NCI-H2171 treated with DMSO at 0.1 percent for 48 hours (cell line): ENCODE measurements at regions not wholly inside any gene's neighbourhood (a gene's known extent, or its start where the extent isn't known, plus 50 kb on each side); places are given as distances from the start of the nearest gene placed in this dataset.

Source experiments
- DNase-seq: peaks from one replicate; lab custom pipeline; 2025; lab: John Stamatoyannopoulos, UW

- no peak for DNase-seq
These were observed 136.9 kb downstream of the RWDD3 start for GRCh38 chr1:95370691-95371562.

- DNase-seq = no peak
These were observed 137.8 kb downstream of the RWDD3 start for GRCh38 chr1:95371666-95372282.

GRCh38 chr1:95375174-95375573, 141.2 kb downstream of the RWDD3 start:
- no peak for DNase-seq

GRCh38 chr1:95380909-95381308, 146.9 kb downstream of the RWDD3 start:
- no peak for DNase-seq

GRCh38 chr1:95382000-95382786, 148.2 kb downstream of the RWDD3 start:
- DNase-seq = peak; percentile 49

GRCh38 chr1:95383111-95383510, 149.1 kb downstream of the RWDD3 start:
- no peak for DNase-seq

- no peak for DNase-seq
These were observed 150.6 kb downstream of the RWDD3 start for GRCh38 chr1:95384567-95384966.

GRCh38 chr1:95386371-95386770, 152.4 kb downstream of the RWDD3 start:
- DNase-seq = no peak

GRCh38 chr1:95386915-95387314, 152.9 kb downstream of the RWDD3 start:
- DNase-seq = no peak

- peak; percentile 92 for DNase-seq
These were observed 154.0 kb downstream of the RWDD3 start for GRCh38 chr1:95388031-95388430.

- no peak for DNase-seq
These were observed 159.4 kb downstream of the RWDD3 start for GRCh38 chr1:95393434-95393833.

GRCh38 chr1:95396557-95396956, 162.5 kb downstream of the RWDD3 start:
- peak; percentile 15 for DNase-seq

- DNase-seq = no peak
These were observed 168.8 kb downstream of the RWDD3 start for GRCh38 chr1:95402780-95403179.

GRCh38 chr1:95406279-95406678, 172.3 kb downstream of the RWDD3 start:
- DNase-seq = no peak

- peak; percentile 84 for DNase-seq
These were observed 173.3 kb downstream of the RWDD3 start for GRCh38 chr1:95407131-95407885.

- DNase-seq = peak; percentile 85
These were observed 173.9 kb downstream of the RWDD3 start for GRCh38 chr1:95407886-95408291.

GRCh38 chr1:95408507-95409136, 174.6 kb downstream of the RWDD3 start:
- DNase-seq = peak; percentile 12

- no peak for DNase-seq
These were observed 175.3 kb downstream of the RWDD3 start for GRCh38 chr1:95409276-95409675.

GRCh38 chr1:95409901-95410300, 175.9 kb downstream of the RWDD3 start:
- DNase-seq = no peak

- no peak for DNase-seq
These were observed 181.1 kb downstream of the RWDD3 start for GRCh38 chr1:95415146-95415545.

GRCh38 chr1:95426772-95427171, 192.8 kb downstream of the RWDD3 start:
- no peak for DNase-seq
